GM12865 (cell line): ENCODE measurements at regions not wholly inside any gene's neighbourhood (a gene's known extent, or its start where the extent isn't known, plus 50 kb on each side); places are given as distances from the start of the nearest gene placed in this dataset.

Source experiments
- DNase-seq: peaks from one replicate; pipeline ENCODE4 v3.0.0; 2010; ENCODE audit warnings: low read depth
- H3K4me3 ChIP-seq: 2 replicates; pipeline ENCODE4 v1.5.1; 2011; ENCODE audit warnings: mild to moderate bottlenecking, low read depth, low read length, control low read depth
- TF ChIP-seq, protein P1 (sequence below): IDR thresholded peaks from 2 replicates; pipeline ENCODE4 v1.5.1; 2011; ENCODE audit warnings: low read length, control low read depth, low read depth, inconsistent platforms; ENCODE audit not compliant: insufficient read depth; ENCODE audit errors: missing control alignments

GRCh38 chr2:21793461-21793860 is 669.7 kb downstream of the TDRD15 start:
- TF ChIP-seq, protein P1, sequence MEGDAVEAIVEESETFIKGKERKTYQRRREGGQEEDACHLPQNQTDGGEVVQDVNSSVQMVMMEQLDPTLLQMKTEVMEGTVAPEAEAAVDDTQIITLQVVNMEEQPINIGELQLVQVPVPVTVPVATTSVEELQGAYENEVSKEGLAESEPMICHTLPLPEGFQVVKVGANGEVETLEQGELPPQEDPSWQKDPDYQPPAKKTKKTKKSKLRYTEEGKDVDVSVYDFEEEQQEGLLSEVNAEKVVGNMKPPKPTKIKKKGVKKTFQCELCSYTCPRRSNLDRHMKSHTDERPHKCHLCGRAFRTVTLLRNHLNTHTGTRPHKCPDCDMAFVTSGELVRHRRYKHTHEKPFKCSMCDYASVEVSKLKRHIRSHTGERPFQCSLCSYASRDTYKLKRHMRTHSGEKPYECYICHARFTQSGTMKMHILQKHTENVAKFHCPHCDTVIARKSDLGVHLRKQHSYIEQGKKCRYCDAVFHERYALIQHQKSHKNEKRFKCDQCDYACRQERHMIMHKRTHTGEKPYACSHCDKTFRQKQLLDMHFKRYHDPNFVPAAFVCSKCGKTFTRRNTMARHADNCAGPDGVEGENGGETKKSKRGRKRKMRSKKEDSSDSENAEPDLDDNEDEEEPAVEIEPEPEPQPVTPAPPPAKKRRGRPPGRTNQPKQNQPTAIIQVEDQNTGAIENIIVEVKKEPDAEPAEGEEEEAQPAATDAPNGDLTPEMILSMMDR: no peak
- no peak for DNase-seq
- no peak overlapping the region for H3K4me3 ChIP-seq

- TF ChIP-seq, protein P1: no peak
- no peak overlapping the region for H3K4me3 ChIP-seq
- no peak for DNase-seq
Measured at GRCh38 chr2:21794611-21795010, 670.8 kb downstream of the TDRD15 start.

DNA sequence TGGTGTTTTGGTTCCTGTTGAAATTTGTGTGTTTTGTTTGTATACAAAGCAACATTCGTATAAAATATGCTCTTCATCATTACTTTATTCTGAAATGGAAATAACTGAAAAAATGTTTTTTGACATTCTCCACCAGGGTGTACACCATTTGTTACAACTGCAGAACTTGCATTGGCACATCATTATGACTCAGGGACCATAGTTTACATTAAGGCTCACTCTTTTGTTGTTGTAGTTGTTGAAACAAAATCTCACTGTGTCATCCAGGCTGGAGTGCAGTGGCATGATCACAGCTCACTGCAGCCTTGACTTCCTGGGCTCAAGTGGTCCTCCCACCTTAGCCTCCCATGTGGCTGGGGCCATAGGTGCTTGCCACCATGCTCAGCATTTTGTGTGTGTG is 676.6 kb downstream of the TDRD15 start:
- TF ChIP-seq, protein P1: no peak
- DNase-seq: no peak
- H3K4me3 ChIP-seq: no peak overlapping the region

DNA sequence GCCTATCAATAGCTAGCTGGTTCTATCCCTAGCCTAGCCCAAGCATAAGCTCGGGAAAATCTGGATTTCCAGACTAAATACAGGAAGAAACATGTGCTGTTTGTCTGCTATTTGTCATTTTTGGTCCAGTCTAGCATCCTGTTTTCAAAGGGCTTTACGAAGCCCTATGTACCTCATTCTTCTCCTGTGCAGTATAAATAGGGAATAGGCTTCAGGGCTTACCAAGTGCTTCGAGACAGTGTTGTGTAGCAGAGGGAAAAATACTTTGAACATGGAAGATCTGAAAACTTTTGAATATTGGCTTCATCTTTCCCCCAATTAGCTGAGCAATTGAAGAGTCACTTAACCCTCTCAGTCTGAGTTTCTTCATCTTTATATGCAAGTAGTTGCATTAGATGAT is 679.8 kb downstream of the TDRD15 start:
- no peak overlapping the region for H3K4me3 ChIP-seq
- TF ChIP-seq, protein P1: no peak
- DNase-seq: no peak

DNA sequence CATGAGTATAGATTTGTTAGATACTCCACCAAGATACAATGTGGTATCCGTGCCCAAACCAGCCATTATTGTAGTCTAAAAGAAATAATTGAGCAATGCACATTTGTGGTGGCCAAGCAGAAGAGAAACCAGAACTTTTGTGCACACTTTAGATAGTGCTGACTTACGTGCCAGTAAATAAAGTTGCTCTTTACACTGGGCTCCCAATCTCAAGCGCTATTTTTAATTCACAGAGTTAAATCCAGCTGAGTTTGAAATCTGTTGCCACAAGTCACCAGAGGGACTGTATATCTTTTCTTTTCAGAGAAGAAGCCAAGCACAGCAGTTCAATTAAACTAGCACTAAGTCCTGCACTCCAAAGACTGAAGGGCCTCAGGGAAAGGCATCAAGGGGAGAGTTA is 680.4 kb downstream of the TDRD15 start:
- TF ChIP-seq, protein P1: no peak
- no peak for DNase-seq

DNA sequence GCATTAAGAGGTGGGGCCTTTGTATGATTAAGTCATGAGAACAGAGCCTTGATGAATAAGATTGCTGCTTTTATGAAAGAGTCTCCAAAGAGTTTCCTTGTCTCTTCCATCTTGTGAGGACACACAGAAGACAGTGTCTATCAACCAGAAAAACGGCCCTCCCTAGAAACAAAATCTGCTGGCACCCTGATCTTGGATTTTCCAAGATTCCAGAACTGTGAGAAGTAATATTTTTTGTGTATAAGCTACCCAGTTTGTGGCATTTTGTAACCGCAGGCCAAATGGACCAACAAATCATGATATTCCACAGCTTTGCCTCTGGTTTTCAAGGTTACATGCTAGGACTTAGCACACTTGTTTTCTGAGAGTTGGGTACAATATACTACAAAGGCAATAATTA is 687.8 kb downstream of the TDRD15 start:
- DNase-seq: no peak
- H3K4me3 ChIP-seq: no peak overlapping the region
- TF ChIP-seq, protein P1: no peak

More for the DNA sequence above, 680.4 kb downstream of the TDRD15 start:
- no peak overlapping the region for H3K4me3 ChIP-seq

DNA sequence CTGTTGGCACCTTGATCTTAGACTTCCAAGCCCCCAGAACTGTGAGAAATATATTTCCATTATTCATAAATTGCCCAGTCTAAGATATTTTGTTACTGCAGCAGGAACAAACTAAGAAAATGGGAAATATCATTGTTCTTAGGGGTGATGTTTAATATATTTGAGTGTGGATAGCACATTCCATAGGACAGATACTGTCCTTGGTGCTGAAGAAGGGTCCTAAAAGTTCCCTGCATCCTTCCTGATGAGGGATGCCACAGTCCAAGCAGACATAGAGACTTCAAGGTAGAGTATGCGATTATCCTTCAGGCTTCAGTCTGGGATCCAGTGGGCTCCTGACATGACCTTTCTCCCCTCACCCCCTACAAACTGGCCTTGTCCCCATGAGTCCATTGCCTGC is 689.0 kb downstream of the TDRD15 start:
- TF ChIP-seq, protein P1: no peak
- no peak for DNase-seq
- H3K4me3 ChIP-seq: no peak overlapping the region
